HG03558 (cell line): ENCODE measurements at regions not wholly inside any gene's neighbourhood (a gene's known extent, or its start where the extent isn't known, plus 50 kb on each side); places are given as distances from the start of the nearest gene placed in this dataset.

Experiments used
- ATAC-seq: cut with Tn5 transposase; IDR thresholded peaks from one replicate; pipeline ENCODE4 v1.9.1; 2021; ENCODE audit warnings: moderate number of reproducible peaks; ENCODE audit not compliant: unreplicated experiment; ENCODE audit errors: extremely low read depth

DNA sequence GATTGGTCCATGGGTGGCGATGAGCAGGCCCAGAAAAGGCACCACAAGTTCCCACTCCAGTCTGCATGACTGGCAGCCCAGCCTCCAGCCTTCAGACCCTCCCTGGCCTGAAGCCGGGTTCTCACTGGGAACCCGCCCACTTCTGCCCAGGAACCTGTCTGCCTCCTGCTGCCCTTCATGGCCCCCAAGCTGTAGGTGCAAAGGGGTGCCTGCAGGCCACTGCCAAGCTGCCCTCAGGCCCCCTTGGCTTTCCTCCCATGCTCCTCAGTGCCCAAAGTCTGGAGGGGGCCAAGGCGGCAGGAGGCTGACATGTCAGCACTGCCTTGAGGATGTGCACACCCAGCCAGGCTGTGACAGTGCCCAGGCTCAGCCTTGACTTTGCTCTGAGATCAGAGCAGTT is 488.5 kb upstream of the THBS1 start:
- ATAC-seq, result no peak

DNA sequence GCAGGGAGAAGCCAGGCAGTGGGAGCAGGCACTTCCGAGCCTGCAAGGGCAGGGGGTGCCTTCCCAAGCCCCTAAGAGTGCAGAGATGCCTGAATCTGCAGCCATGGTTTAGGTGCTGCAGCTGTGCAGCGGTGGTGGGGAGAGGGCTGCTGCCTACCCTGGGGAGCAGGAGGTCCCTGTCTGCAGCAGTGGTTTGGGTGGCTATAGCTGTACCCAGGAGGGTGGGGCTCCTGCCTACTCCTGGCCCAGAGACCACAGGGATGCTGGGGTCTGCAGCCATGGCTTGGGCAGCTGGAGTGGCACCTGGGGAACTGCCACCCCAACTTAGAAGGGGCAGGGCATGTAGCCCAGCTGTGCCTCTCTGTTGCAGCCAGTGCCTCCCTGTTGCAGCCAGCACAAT is 488.1 kb upstream of the THBS1 start:
- ATAC-seq, result no peak

DNA sequence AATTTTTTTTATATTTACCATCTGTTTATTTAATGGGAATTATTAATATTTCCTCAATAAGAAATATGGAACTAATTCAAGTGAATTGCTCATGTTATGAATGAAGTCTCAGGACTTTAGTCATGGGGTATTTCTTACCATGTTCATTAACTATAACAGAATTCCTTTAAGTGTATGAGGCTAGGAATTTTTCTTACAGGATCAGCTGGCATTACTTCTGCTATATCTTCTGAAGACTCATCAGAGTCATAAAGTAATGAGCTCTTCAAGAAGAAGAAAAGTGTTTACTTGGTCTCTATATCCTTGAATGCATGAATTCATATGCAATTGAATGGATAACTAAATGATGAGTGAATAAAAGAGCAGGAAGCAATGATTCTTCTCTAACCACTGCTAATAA is 486.8 kb upstream of the THBS1 start:
- no peak for ATAC-seq

DNA sequence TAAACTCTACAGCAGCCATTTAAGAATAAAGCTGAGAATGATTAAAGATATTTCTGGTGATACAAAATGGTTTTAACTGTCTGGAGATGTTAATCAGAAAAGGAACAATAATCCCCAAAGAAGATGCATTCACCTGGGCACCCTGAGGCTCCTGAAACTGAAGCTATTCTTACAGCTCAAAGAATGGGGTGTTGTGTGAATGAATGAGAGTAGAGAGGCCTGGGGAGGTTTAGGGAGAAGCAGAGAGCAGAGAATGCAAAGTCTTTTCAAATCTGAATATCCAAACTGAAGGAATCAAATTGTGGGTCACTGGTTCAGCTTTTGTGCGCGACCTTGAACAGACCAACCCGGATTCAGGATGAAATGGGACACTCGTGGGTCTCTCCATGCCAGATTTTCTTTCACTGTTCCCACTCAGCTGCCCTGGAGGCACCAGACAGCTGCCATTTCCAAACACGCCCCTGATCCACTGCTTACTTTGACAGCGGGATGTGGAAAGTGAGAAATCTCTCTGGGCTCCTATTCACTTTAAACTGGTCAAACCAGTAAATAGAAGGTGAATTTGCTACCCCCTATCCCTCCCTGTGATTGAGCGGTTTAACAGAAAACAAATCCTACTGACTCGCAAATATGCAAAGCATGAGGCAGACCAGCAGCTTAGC is 485.5 kb upstream of the THBS1 start:
- no peak for ATAC-seq

DNA sequence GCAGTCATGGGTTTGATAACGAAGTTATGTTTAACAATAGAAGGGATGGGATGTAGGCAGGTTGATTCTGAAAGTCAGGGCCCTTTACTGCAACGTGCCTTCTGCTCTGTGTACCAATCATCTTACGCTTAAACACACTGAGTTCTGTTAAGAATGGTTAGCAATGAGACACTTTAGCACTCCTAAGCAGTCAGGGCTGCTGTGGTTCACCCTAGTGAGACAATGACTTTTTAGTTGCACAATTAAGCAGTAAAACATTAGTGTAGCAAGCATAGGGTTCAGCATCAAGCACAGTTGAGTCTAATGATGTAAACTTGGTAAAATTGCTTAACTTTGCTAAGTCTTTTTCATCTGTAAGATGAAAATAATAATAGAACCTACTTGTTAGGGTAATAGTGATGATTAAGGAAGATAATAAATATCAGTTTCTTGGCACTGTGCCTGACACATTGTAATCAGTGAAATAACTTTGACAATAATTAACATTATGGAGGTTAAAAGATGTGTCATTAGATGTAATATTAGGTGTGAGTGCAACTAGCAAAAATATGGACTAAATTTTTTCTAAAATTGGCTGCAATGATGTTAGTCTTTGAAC is 484.2 kb upstream of the THBS1 start:
- ATAC-seq, result no peak

DNA sequence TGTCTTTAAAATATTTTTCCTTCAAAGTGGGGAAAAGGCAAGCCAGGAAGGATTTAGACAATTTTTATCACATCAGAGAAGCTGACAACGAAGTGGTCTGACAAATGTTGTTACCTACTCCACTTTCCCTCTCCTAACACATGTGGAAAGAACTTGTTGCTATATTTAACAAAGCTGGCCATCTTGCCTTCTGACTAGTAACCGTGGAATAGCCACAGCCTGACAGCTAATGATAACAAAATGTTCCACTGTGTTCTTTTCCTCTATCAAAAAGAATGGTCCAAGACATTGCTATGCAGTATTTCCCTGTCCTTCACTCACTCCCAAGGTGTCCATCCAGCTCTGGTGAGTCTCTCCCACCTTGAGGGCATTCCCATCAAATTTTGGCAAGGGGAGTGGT is 481.4 kb upstream of the THBS1 start:
- ATAC-seq, result no peak

DNA sequence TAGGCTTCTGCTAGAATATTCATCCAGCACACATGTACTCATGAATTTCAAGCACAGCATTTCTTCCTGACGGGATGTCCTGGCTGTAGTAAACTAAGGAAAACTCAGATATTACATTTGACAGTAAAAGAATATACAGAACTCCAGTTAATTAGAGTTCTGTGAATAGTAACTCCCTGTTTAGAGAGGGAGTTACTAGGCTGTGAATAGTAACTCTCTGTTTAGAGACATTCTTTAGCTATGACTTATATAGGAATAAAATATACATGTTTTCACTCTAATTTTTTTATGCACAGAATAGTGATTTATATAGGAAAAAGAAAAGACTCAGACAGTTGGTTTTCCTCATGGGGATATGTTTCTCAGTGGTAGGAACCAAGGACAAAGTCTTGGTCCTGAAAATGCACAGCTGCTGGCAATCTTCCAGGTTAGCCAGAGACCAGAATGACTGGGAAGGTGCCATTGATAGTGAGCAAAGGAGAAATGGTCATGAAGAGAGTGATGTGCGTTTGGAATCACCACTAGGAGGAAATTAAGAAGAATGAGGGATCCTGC is 480.7 kb upstream of the THBS1 start:
- ATAC-seq, result no peak

DNA sequence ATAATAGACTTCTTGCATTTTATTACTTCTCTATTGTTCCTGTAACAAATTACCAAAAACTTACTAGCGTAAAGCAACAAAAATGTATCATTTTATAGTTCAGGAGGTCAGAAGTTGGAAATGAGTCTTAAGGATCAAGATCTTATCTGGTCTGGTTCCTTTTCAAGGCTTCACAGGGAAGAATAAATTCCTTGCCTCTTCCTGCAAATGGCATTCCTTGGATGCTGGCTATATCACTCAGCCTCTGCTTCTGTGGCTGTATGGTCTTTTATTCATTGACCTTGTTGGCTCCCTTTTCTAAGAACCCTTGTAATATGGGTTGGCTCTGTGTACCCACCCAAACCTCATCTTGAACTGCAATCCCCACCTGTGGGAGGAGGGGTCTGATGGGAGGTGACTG is 478.4 kb upstream of the THBS1 start:
- ATAC-seq, result no peak

DNA sequence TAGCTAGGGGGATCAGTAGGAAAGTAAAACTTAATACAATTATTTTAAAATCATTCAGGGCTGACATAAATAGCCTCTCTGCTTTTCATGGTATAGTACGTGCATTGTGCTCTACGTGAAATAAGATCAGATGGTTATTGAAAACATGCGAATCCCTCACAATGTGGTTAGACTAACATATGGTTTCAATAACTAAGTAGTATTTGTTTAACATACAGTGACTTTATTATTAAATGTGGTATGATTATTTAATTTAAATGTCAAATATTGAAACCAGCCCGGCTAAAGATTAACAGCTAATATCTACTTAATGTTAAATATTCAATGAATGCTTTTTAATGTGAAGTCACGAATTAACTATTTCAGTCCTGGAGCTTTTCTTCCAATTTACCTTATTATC is 473.9 kb upstream of the THBS1 start:
- no peak for ATAC-seq

DNA sequence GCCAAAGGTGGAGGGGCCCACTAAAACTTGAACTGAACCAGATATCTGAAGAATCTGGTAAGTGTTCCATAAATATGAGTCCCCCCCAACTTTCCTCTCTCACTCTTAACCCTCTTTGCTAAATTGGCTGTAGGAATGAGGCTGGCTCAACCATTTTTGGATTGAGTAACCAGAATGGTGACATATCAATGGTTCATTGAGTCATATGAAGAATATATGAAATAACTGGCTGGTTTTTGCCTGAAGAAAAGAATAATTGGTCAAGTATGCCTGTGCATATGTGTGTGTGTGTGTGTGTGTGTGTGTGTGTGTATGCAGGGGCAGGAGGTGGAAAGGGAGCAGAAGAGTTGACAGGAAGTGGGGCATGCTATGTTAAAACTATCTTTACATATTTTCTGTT is 472.9 kb upstream of the THBS1 start:
- no peak for ATAC-seq

DNA sequence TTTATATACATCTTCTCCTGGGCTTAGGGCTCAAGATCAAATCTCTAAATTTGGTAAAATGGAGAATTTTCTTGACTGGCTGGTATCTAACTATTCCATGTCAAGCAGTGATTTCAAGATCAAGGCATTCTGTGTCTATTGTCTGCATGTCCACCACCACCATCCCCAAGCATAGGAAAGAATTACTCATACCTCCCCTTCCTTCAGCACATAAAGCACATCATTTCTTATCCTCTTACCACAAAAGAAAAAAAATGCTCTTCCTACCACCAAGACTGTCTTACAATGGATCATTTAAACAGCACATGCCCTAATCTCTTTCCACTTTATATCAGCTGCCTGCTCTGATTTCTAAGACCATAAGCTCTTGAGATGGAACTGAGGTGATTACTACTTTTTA is 470.5 kb upstream of the THBS1 start:
- ATAC-seq, result no peak

DNA sequence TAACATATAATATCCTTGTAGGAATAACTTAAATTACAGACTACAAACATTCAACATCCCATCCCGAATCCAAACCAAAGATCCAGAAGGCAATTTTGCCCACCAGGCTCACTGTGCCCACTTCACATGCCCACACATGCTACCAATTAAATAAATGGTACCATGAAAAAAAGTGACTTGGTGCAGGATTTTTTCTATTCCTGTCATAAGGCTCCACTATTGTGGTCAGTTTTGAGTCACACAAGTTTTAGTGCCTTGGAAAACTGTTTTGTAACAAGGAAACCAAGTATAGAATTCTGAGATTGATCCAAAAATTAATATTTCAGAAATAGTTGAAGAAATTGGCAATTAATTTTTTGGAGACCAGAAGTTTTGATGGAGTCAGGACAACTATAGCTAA is 470.1 kb upstream of the THBS1 start:
- ATAC-seq, result no peak

DNA sequence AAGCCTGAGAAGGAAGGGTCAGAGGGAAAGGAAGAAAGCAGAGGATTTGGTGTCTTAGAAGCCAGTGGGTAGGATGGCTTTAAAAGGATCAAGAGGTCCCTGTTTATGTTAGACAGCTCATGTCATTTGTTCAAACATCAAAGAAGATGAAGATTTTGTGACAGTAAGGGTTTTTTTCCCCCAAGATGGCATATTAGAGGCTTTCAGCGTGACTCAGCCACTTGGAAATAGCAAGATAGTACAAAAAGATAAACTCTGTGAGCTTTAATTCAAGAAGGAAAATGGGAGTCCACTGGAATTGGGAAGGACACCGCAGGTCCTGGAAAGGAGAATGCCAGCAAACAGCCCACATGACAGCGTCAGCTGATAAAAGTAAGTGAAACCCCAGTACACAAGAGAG is 467.1 kb upstream of the THBS1 start:
- ATAC-seq, result no peak

DNA sequence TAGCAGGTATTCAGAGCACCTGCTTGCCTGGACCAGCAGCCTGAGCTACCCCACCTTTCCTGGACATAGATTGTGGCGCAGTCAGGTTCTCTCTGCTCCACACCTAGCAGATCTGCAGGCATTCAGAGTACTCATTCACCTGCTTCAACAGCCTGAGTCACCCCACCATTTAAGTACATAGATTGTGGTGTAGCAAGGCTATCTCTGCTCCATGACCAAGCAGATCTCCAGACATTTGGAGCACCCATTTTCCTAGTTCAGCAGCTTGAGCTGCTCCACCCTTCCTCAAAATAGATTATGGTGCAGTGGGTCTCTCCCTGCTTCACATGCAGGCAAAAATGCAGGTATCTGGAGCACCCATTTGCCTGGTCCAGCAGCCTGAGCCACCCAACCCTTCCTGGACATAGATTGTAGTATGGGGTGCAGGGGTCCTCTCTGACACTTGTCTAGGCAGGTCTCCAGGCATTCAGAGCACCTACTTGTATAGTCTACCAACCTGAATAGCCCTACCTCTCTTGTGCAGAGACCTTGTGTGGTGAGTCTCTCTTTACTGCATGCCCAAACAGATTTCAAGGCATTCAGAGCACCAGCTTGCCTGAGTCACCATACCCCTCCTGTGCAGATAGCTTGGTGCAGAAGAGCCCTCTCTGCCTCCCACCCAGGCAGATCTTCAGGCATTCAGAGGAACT is 466.0 kb upstream of the THBS1 start:
- no peak for ATAC-seq

DNA sequence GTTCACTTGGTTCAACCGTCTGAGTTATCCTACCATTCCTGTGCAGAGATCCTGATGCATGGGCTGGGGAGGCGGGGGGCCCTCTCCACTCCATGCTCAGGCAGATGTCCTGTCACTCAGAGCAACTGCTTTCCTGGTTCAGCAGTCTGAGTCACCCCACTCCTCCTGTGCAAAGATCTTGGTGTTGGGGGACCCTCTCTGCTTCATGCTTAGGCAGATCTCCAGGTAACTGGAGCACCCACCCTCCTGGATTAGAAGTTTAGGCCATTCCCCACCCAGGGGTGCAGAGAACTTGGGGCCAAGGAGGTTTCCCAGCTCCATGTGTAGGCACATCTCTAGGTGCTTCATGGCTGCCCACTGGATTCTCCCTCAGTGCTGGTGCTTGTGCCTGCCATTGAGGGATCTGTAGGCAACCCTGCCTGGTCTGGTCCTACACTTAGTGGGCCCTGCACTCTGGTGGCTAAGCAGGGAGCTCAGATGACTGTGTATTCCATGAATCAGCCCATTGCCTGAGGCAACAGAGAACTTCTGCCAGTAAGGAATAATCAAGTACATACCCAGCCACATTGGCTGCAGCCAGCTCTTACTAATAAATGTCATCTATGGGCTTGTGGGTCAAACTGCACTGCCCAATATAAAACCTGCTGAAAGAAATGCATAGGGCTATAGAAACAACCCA is 465.4 kb upstream of the THBS1 start:
- ATAC-seq, result no peak

DNA sequence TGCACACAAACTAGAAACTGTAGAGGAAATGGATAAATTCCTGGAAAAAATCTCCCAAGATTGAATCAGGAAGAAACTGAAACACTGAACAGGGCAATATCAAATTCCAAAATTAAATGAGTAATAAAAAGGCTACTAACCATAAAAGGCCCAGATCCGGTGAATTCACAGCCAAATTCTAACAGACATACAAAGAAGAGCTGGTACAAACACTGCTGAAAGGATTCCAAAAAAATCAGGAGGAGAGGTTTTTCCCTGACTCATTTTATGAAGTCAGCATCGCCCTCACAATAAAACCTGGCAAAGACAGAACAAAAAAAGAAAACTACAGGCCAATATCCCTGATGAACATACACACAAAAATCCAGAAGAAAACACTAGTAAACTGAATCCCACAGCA is 462.4 kb upstream of the THBS1 start:
- ATAC-seq, result no peak

DNA sequence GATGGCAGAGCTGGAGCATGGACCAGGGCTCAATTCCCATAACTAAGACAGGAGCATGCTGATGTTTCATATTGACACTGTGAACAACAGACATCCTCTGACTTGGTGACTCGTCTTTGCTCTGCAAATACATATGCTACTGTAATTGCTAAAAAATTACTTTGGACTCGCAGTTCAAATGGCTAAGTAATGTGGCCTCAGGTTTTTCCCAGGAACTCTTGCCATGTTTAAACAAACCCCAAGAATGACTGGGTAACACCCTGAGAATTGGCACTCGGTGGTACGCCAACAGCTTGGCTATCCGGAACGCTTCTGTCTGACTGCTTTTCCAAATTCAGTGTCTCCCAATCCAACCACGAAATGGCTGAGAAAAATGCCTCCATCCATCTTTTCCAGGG is 456.7 kb upstream of the THBS1 start:
- no peak for ATAC-seq

DNA sequence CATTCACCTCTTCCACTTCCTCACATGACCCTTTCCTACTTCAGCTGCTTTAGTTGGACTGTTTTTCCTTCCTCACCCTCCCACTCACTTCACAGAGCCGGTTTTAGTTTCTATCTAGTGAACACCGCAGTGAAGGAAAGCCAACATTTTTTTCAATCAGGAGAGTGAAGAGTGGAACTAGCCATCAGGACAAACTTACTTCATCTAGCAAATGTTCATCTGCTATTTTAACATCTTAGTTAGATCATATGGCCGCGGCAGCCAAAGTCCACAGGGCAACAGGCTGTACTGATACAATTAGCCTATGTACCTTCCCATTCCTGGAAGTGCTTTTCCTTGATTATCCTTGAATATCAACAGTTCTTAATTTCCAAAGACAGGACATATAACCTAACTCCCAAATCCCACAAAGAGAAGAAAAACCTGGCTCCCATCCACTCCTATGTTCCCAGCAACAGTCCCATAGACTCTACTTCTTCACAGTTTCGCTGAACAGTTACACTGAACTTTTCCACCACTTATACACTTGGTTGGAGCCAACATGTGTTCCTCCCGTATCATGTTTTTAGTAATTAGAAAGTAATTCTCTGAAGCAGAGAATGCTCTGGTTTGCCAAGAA is 456.2 kb upstream of the THBS1 start:
- ATAC-seq, result no peak

DNA sequence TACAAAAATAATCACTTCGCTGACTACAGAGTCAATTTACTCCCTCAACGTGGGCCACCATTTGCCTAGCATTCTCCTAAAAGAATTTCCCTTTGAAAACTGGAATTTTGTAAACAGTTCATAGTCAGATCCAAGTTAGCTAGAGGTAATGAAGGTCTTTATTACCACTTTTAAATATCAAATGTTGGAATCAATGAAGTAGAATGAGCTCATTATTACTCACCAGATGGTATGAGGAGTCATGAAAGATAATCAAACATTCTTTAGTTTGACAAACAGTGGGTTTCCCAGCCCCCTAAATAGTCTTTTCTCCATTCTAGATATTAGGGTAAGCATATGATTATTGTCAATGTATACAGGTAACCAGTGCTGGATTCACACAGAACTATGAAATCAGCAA is 455.7 kb upstream of the THBS1 start:
- no peak for ATAC-seq

DNA sequence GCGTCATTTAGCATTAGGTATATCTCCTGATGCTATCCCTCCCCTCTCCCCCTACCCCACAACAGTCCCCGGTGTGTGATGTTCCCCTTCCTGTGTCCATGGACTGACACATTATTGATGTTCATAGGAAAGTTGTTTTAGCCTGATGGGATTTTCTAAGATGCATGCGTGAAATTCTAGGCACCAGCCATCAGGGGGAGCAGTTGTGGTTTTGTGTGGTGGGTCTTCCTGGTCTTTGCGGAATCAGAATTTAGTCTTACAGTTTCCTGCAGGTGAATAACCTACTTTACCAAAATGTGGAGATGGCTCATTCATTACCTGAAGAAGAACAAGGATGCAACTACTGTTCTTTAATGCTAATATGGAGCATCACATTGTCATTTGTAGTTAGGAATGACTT is 455.0 kb upstream of the THBS1 start:
- no peak for ATAC-seq
